AG04450 (cell line): ENCODE measurements at regions not wholly inside any gene's neighbourhood (a gene's known extent, or its start where the extent isn't known, plus 50 kb on each side); places are given as distances from the start of the nearest gene placed in this dataset.

Experiments used
- CTCF ChIA-PET: fragments of 300-600, 350-600 bp; formaldehyde crosslinking; extraction: SDS; loops from one replicate; lab custom pipeline; 2022; ENCODE audit warnings: antibody characterized with exemption, inconsistent platforms; lab: Charles Lee
- POLR2A ChIA-PET: fragments of 350-600 bp; formaldehyde crosslinking; extraction: SDS; loops from one replicate; lab custom pipeline; 2021; ENCODE audit warnings: antibody characterized with exemption, inconsistent platforms; lab: Yijun Ruan, JAX
- DNase-seq: peaks from one replicate; pipeline ENCODE4 v3.0.0-alpha.2; 2011; ENCODE audit warnings: low read depth, low spot score
- H3K27ac ChIP-seq: one replicate; pipeline ENCODE4 v1.5.1; 2012; ENCODE audit warnings: low read depth, low read length, control low read depth
- H3K27me3 ChIP-seq: one replicate; pipeline ENCODE4 v1.6.0; 2012; ENCODE audit warnings: low read length; ENCODE audit not compliant: control insufficient read depth, insufficient read depth
- H3K4me3 ChIP-seq: 2 replicates; pipeline ENCODE4 v1.5.1; 2011; ENCODE audit warnings: mild to moderate bottlenecking, low read depth, low read length, control low read depth
- H3K9me3 ChIP-seq: 2 replicates; pipeline ENCODE4 v1.5.1; 2012; ENCODE audit warnings: low read length; ENCODE audit not compliant: control insufficient read depth, insufficient read depth
- TF ChIP-seq, protein P1 (sequence below): IDR thresholded peaks from 2 replicates; pipeline ENCODE4 v1.5.1; 2011; ENCODE audit warnings: low read depth, low read length, control low read depth, inconsistent platforms

DNA sequence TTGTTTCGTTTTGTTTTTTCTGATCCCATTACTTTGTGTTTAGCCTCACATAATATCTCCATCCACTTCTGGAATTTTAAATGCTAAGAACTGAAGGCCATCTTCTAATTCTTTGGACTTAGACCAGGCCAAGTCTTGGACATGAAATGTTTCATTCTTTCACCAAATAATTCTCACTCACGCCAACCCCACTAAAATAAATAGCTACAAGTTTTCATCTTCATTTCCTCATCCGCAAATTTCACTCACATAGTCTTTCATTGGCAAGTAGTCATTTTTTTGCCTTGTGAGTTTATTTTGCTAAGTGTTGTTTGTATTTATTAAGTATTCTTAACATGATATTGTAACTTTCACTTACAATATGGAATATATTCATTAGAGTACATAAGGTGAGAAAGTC, 1188.6 kb upstream of the SEMA6A start:
- H3K27ac ChIP-seq: no peak overlapping the region
- ChIA-PET POLR2A (no interaction called here), CTCF (no interaction called here)
- no peaks in the 10 kb centered on the region for H3K9me3 ChIP-seq
- H3K4me3 ChIP-seq: no peak overlapping the region
- DNase-seq: no peak
- no peaks in the 10 kb centered on the region for H3K27me3 ChIP-seq
- TF ChIP-seq, protein P1, sequence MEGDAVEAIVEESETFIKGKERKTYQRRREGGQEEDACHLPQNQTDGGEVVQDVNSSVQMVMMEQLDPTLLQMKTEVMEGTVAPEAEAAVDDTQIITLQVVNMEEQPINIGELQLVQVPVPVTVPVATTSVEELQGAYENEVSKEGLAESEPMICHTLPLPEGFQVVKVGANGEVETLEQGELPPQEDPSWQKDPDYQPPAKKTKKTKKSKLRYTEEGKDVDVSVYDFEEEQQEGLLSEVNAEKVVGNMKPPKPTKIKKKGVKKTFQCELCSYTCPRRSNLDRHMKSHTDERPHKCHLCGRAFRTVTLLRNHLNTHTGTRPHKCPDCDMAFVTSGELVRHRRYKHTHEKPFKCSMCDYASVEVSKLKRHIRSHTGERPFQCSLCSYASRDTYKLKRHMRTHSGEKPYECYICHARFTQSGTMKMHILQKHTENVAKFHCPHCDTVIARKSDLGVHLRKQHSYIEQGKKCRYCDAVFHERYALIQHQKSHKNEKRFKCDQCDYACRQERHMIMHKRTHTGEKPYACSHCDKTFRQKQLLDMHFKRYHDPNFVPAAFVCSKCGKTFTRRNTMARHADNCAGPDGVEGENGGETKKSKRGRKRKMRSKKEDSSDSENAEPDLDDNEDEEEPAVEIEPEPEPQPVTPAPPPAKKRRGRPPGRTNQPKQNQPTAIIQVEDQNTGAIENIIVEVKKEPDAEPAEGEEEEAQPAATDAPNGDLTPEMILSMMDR: no peak

DNA sequence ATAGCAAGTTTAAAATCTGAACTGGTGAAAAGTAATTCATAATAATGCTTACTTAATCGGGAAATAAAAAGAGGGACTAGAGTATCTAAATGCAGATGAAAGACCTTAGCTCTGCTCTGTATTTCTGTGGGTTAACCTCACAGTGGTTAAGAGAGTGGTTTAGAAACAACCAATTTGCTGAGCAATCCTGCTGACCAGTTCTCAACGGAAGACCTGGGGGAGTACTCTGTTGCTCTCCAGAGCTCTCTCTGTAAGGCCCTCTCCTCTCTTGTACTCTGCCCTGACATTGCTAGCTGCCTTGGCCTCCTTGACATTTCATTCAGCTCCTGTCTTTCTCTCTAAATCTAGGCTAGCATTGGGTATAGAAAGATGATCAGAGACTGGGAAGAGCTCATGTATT, 1186.6 kb upstream of the SEMA6A start:
- POLR2A ChIA-PET: no interaction called here
- Histone ChIP-seq H3K27ac (no peak overlapping the region), H3K27me3 (no peaks in the 10 kb centered on the region), H3K4me3 (no peak overlapping the region), H3K9me3 (no peaks in the 10 kb centered on the region)
- no peak for DNase-seq
- CTCF ChIA-PET: no interaction called here
- TF ChIP-seq, protein P1: no peak

- POLR2A ChIA-PET: no interaction called here
- Histone ChIP-seq H3K4me3 (no peak overlapping the region), H3K27ac (no peak overlapping the region), H3K9me3 (no peaks in the 10 kb centered on the region), H3K27me3 (no peaks in the 10 kb centered on the region)
- TF ChIP-seq, protein P1: no peak
- CTCF ChIA-PET: no interaction called here
- DNase-seq: no peak
These were observed 1185.4 kb upstream of the SEMA6A start for GRCh38 chr5:117759849-117760499.

DNA sequence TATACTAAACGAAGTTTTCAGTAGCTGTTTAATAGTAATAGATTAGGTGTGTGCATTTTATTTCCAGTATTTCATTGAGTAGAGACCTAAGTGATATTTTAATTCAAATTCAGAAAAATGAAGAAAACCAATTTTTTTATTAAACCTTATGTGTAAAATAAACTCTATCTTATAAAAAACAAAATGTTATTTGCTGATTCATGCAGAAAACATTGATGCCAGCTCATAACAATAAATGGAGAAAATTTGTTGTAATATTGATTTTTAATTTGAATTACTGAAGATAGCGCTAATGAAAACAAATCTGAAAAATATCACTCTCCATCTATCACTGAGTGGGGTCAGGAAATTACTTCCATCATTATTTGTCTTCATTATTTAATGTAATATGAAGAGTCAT, 1177.8 kb upstream of the SEMA6A start:
- H3K27ac ChIP-seq: no peak overlapping the region
- H3K27me3 ChIP-seq: no peaks in the 10 kb centered on the region
- no peak overlapping the region for H3K4me3 ChIP-seq
- H3K9me3 ChIP-seq: no peaks in the 10 kb centered on the region
- ChIA-PET POLR2A (no interaction called here), CTCF (no interaction called here)
- DNase-seq: no peak
- TF ChIP-seq, protein P1: no peak

- no peaks in the 10 kb centered on the region for H3K9me3 ChIP-seq
- H3K27ac ChIP-seq: no peak overlapping the region
- DNase-seq: no peak
- TF ChIP-seq, protein P1: no peak
- H3K27me3 ChIP-seq: no peaks in the 10 kb centered on the region
- no peak overlapping the region for H3K4me3 ChIP-seq
- ChIA-PET CTCF (no interaction called here), POLR2A (no interaction called here)
These were observed 1173.7 kb upstream of the SEMA6A start for GRCh38 chr5:117748336-117748735.
